ENCODE measurements at regions not wholly inside any gene's neighbourhood (a gene's known extent, or its start where the extent isn't known, plus 50 kb on each side); places are given as distances from the start of the nearest gene placed in this dataset.

- WGBS (ENCODE audit: insufficient coverage, insufficient replicate concordance, low lambda C conversion rate, missing lambda C conversion rate) = 22% methylated on average over 2 of the region's 2 CpGs
- POLR2A ChIA-PET = no interaction called here
- no peak for DNase-seq (ENCODE audit: low read depth, low spot score)
- no peak for FAIRE-seq
- Histone ChIP-seq H3K9me3 (replicated peaks; ENCODE audit: control insufficient read depth, insufficient read depth, low read length) (no peaks in the 10 kb centered on the region), H3K4me3 (no peak overlapping the region), H3K9ac (ENCODE audit: control insufficient read depth, insufficient read depth, low read length) (no peak overlapping the region), H4K20me1 (ENCODE audit: control insufficient read depth, insufficient read depth) (no peaks in the 10 kb centered on the region), H3K79me2 (ENCODE audit: control insufficient read depth, insufficient read depth, low read length) (no peaks in the 10 kb centered on the region), H3K4me2 (ENCODE audit: control insufficient read depth, insufficient read depth) (no peak overlapping the region), H3K36me3 (ENCODE audit: control insufficient read depth in 2 of 2, insufficient read depth in 2 of 2, low read length in 1 of 2) (no peaks in the 10 kb centered on the region), H3K27me3 (replicated peaks in 1 of 2; ENCODE audit: control insufficient read depth in 2 of 2, insufficient read depth in 2 of 2, low read length in 1 of 2) (no peaks in the 10 kb centered on the region), H2AFZ (ENCODE audit: control insufficient read depth, low read depth, low read length) (no peak overlapping the region), H3K27ac (ENCODE audit: control insufficient read depth, insufficient read depth) (no peak overlapping the region), H3K4me1 (ENCODE audit: control insufficient read depth, insufficient read depth, low read length) (no peaks in the 10 kb centered on the region)
- SMC1A ChIA-PET (ENCODE audit: uncharacterized antibody, unreplicated experiment) = interaction anchor here (0.6 to 1.3 kb wide), 3 partner anchors 12 to 994 kb away, joined by 3 to 4 read pairs (median 3); no protein-coding TSS in a partner anchor
- RAD21 ChIA-PET (ENCODE audit: unreplicated experiment) = no interaction called here
- in situ Hi-C loops (cut with MboI) (no loop called here), intact Hi-C loops (cut with micrococcal nuclease; ENCODE audit: unreplicated experiment) (no loop called here)
- TF ChIP-seq GATAD2B (conservative IDR thresholded peaks at IDR 0.05; ENCODE audit: low read depth) = no peak
- no peak for TF ChIP-seq FOS (IDR thresholded peaks at IDR 0.05; ENCODE audit: borderline replicate concordance, extremely low read depth, insufficient read length)
- TF ChIP-seq, protein P1, sequence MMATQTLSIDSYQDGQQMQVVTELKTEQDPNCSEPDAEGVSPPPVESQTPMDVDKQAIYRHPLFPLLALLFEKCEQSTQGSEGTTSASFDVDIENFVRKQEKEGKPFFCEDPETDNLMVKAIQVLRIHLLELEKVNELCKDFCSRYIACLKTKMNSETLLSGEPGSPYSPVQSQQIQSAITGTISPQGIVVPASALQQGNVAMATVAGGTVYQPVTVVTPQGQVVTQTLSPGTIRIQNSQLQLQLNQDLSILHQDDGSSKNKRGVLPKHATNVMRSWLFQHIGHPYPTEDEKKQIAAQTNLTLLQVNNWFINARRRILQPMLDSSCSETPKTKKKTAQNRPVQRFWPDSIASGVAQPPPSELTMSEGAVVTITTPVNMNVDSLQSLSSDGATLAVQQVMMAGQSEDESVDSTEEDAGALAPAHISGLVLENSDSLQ (IDR thresholded peaks at IDR 0.05) = no peak
- TF ChIP-seq JUNB (IDR thresholded peaks at IDR 0.05) = peak; percentile 58
- TF ChIP-seq ESRRA (IDR thresholded peaks at IDR 0.05; ENCODE audit: low read length) = no peak
- TF ChIP-seq EGR1 (IDR thresholded peaks at IDR 0.05; ENCODE audit: borderline replicate concordance in 1 of 2, low read depth in 2 of 2, low read length in 2 of 2) = no peak
- no peak for TF ChIP-seq IKZF1 (conservative IDR thresholded peaks at IDR 0.05)
- TF ChIP-seq, protein P2, sequence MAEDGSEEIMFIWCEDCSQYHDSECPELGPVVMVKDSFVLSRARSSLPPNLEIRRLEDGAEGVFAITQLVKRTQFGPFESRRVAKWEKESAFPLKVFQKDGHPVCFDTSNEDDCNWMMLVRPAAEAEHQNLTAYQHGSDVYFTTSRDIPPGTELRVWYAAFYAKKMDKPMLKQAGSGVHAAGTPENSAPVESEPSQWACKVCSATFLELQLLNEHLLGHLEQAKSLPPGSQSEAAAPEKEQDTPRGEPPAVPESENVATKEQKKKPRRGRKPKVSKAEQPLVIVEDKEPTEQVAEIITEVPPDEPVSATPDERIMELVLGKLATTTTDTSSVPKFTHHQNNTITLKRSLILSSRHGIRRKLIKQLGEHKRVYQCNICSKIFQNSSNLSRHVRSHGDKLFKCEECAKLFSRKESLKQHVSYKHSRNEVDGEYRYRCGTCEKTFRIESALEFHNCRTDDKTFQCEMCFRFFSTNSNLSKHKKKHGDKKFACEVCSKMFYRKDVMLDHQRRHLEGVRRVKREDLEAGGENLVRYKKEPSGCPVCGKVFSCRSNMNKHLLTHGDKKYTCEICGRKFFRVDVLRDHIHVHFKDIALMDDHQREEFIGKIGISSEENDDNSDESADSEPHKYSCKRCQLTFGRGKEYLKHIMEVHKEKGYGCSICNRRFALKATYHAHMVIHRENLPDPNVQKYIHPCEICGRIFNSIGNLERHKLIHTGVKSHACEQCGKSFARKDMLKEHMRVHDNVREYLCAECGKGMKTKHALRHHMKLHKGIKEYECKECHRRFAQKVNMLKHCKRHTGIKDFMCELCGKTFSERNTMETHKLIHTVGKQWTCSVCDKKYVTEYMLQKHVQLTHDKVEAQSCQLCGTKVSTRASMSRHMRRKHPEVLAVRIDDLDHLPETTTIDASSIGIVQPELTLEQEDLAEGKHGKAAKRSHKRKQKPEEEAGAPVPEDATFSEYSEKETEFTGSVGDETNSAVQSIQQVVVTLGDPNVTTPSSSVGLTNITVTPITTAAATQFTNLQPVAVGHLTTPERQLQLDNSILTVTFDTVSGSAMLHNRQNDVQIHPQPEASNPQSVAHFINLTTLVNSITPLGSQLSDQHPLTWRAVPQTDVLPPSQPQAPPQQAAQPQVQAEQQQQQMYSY (CRISPR knock-in tag; IDR thresholded peaks at IDR 0.05) = no peak
- TF ChIP-seq MXI1 (IDR thresholded peaks at IDR 0.05; ENCODE audit: low read depth, low read length) = no peak
- TF ChIP-seq, protein P3, sequence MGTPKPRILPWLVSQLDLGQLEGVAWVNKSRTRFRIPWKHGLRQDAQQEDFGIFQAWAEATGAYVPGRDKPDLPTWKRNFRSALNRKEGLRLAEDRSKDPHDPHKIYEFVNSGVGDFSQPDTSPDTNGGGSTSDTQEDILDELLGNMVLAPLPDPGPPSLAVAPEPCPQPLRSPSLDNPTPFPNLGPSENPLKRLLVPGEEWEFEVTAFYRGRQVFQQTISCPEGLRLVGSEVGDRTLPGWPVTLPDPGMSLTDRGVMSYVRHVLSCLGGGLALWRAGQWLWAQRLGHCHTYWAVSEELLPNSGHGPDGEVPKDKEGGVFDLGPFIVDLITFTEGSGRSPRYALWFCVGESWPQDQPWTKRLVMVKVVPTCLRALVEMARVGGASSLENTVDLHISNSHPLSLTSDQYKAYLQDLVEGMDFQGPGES (IDR thresholded peaks at IDR 0.05) = no peak
- no peak for TF ChIP-seq YY1 (IDR thresholded peaks at IDR 0.05; ENCODE audit: low read depth, low read length)
- peak; percentile 18; the same call in 1 of the 2 replicates for TF ChIP-seq NFIC (IDR thresholded peaks at IDR 0.05; ENCODE audit: low read depth, low read length)
- no peak for TF ChIP-seq NBN (IDR thresholded peaks at IDR 0.05)
- TF ChIP-seq TCF7 (IDR thresholded peaks at IDR 0.05; ENCODE audit: borderline replicate concordance) = peak; percentile 72; the same call in 1 of the 2 replicates
- TF ChIP-seq, protein P4, sequence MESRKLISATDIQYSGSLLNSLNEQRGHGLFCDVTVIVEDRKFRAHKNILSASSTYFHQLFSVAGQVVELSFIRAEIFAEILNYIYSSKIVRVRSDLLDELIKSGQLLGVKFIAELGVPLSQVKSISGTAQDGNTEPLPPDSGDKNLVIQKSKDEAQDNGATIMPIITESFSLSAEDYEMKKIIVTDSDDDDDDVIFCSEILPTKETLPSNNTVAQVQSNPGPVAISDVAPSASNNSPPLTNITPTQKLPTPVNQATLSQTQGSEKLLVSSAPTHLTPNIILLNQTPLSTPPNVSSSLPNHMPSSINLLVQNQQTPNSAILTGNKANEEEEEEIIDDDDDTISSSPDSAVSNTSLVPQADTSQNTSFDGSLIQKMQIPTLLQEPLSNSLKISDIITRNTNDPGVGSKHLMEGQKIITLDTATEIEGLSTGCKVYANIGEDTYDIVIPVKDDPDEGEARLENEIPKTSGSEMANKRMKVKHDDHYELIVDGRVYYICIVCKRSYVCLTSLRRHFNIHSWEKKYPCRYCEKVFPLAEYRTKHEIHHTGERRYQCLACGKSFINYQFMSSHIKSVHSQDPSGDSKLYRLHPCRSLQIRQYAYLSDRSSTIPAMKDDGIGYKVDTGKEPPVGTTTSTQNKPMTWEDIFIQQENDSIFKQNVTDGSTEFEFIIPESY (IDR thresholded peaks at IDR 0.05) = no peak
- CTCF ChIA-PET = interaction anchor here (1.0 kb wide), 1 partner anchor 9 kb away, joined by 3 read pairs; no protein-coding TSS in a partner anchor
- no TSS peak for BruUV-seq (replicated peaks)
- ATAC-seq = no peak
These were observed 333.7 kb downstream of the RAD51AP2 start for GRCh38 chr2:17184512-17184911.
